GM13977 (cell line): ENCODE measurements at regions not wholly inside any gene's neighbourhood (a gene's known extent, or its start where the extent isn't known, plus 50 kb on each side); places are given as distances from the start of the nearest gene placed in this dataset.

Experiments used
- DNase-seq: peaks from one replicate; pipeline ENCODE4 v3.0.0; 2012; ENCODE audit warnings: low spot score
- CTCF ChIP-seq: IDR thresholded peaks from 2 replicates; pipeline ENCODE4 v1.5.1; 2012; ENCODE audit warnings: mild to moderate bottlenecking, control low read depth; ENCODE audit not compliant: insufficient read depth; ENCODE audit errors: extremely low read depth, missing control alignments
- in situ Hi-C: fragments of 300-500 bp; cut with MboI; formaldehyde crosslinking; loops from one replicate; pipeline ENCODE4 v1.12.0; 2022; ENCODE audit warnings: low sequenced_read_pairs, low pct_unique_long_range_greater_than_20kb, mixed read lengths, inconsistent platforms; ENCODE audit not compliant: unreplicated experiment

- in situ Hi-C loops, result no loop called here
- no peak for TF ChIP-seq CTCF
- DNase-seq, result no peak
These were observed 955.7 kb upstream of the SLC10A2 start for GRCh38 chr13:104021806-104022397.

- in situ Hi-C loops, result no loop called here
- no peak for TF ChIP-seq CTCF
- DNase-seq, result no peak
These were observed 951.1 kb upstream of the SLC10A2 start for GRCh38 chr13:104017317-104017716.

GRCh38 chr13:104015646-104016396 lies 949.6 kb upstream of the SLC10A2 start:
- in situ Hi-C loops, result no loop called here
- no peak for TF ChIP-seq CTCF
- no peak for DNase-seq

GRCh38 chr13:104014803-104015645 lies 948.8 kb upstream of the SLC10A2 start:
- in situ Hi-C loops, result no loop called here
- DNase-seq, result no peak
- no peak for TF ChIP-seq CTCF

- TF ChIP-seq CTCF, result no peak
- no peak for DNase-seq
- in situ Hi-C loops, result no loop called here
These were observed 945.5 kb upstream of the SLC10A2 start for GRCh38 chr13:104011505-104012241.
